IPS-NIHi7 (cell line): ENCODE measurements at regions not wholly inside any gene's neighbourhood (a gene's known extent, or its start where the extent isn't known, plus 50 kb on each side); places are given as distances from the start of the nearest gene placed in this dataset.

ENCODE experiments used
- DNase-seq: peaks from one replicate; pipeline ENCODE4 v3.0.0; 2012; ENCODE audit warnings: mixed read lengths; ENCODE audit errors: extremely low spot score

- DNase-seq = no peak
These were observed 52.6 kb upstream of the NHLH2 start for GRCh38 chr1:115893545-115893944.

- DNase-seq = no peak
These were observed 57.1 kb upstream of the NHLH2 start for GRCh38 chr1:115898020-115898419.

DNA sequence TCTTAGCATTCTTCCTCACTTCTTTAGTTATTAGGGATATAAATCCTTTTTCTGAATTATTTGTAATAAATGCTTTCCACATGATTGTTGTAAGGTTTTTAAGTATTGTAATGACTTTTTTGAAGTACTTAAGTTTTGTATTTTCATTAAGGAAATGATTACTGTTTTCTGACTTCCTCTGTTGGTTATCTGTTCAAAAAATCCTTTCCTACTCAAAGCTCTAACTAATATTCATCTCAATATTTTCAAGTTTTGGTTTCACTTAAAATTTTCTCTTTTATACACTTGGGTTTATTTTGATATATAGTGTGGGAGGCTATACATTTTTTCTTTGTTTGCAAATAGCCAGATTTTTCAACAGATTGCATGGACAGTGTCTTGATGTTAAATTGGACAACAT is 59.9 kb upstream of the NHLH2 start:
- no peak for DNase-seq

DNA sequence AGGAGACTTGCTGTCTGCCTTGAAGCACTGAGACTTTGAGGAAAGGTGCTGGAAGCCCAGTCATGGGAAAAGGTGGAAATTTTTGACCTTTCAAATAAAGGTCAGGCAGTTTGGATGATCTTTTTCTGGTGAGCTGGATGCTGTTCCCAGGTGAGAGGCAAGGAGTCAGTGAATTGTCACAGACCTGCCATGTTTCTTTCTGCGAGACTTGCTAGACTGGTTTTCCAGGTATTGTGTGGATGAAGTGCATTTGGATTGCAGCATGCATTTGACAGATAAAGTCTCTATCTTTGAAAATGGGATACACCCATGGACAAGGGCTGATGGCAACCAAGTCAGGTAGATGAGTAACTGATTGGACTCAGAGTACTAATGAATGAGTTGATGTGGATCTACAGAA is 65.7 kb upstream of the NHLH2 start:
- no peak for DNase-seq

DNA sequence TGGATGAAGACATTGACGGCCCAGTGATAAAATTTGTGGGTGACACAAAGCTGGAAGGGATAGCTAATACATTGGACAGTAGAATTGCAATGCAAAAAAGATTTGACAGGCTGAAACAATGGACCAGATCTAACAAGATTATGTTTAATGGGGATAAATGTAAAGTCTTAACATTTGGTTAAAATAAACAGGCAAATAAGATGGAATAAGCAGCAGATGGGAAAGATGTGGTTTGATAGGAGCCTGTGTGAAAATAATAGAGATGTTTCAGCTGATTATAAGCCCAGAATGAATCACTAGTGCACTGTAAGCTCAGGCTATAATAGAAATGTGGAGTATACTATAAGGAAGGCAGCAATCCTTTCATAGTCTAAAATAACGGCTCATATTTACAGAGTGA is 66.2 kb upstream of the NHLH2 start:
- no peak for DNase-seq

DNA sequence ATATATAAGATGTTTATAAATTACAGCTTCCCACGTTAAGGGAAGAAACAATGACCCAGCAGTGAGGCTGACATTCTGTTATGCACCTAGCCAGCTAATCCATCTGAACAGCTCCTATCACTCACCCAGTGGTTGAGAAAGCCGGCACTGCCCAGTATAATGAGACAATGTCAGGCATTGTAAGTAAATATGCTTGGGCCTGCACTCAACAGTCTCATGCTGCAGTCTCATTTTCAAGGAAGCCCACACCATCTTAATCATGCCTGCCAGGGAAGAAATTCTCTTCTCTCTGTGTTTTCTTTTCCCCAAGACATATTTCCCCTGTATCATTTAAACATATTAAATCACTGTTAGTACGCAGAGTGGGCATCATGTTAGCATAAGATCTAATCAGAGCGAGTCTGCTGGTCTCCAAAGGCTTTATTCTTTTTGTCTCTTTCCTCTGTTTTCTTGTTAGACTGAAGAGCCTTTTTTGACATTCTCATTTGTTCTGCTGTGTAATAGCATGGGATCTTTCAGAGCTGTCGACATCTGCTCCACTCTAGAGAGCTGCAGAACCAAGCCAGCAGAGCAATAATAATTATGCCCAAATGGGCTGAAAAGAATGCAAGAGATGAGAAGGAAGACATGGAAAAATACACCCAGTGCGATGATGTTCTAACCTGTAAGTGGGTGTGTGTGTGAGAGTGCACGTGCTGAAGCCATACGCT is 67.6 kb upstream of the SLC22A15 start:
- no peak for DNase-seq

DNA sequence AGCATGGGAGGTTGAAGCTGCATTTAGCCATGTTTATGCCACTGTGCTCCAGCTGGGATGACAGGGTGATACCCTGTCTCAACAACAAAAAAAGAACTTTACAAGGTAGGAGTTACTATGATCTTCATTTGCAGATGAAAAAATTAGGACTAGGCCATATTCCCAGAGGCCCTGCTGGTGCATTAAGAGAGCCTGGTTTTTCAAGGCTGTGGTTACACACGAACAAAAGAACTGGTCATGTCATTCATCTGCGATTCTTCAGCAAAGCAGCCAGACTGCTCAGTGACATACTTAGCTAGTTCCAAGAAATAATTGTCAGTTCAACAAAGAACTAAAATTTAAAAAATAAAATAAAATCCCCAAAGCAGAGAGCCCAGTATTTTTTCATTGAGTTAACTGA is 66.1 kb upstream of the SLC22A15 start:
- DNase-seq = no peak

DNA sequence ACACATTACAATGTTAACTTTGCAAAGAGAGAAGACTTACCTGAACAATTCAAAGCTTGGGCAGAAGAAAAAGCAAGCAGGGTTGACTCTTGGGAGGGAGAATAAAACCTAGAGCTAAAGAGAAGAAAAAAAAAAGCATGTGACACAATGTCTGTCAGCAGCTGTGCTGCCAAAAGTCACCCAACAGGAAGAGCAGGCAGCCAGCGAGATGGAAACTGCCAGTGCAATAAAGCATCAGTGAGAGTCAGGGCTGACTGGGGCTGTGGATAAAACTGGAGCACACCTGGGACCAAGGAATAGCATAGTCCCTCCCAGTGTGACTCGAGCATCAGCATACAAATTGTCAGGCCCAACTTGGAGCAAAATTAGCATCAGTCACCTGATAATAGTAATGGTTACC is 65.0 kb upstream of the SLC22A15 start:
- DNase-seq = no peak

DNA sequence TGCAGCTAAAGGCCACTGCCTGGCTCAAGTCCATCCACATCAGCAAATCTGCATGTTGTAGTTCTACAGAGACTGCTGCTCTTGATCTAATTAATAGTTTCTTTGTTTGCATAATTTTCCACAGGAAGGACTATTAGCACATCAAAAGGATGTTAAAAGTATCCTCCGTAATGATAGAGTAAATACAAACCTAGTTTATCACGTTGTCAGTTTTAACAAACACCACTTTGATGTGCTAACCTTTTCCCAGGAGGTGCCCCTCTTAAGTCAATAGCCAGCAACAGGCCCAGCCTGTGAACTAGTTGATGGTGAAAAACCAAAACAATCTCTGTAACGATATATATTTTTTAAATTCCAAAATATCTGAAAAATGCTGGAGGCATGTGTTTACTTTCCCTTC is 64.2 kb upstream of the SLC22A15 start:
- DNase-seq = no peak

DNA sequence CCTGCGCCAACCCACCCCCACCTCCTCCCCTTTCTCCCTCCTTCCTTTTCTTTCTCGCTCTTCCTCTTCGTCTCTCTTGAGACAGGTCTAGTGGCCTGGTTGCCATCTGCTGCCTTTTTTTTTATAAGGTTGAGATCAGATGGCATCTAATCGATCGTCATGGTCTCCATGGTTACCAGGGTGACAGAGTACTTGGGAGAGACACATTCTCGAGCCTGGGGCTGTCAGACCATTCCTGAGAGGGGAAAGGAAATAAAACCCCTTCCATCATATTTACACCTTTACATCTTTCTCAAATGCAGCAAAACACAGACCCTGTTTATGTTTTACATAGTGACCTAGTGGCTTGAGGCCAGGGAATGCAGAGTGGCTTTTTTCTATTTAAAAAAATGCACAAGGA is 53.5 kb upstream of the SLC22A15 start:
- no peak for DNase-seq

- peak; percentile 50 for DNase-seq
These were observed 51.5 kb upstream of the SLC22A15 start for GRCh38 chr1:115924770-115925169.

GRCh38 chr1:115925467-115925866 is 50.8 kb upstream of the SLC22A15 start:
- DNase-seq = no peak
